ENCODE measurements at regions not wholly inside any gene's neighbourhood (a gene's known extent, or its start where the extent isn't known, plus 50 kb on each side); places are given as distances from the start of the nearest gene placed in this dataset.

DNA sequence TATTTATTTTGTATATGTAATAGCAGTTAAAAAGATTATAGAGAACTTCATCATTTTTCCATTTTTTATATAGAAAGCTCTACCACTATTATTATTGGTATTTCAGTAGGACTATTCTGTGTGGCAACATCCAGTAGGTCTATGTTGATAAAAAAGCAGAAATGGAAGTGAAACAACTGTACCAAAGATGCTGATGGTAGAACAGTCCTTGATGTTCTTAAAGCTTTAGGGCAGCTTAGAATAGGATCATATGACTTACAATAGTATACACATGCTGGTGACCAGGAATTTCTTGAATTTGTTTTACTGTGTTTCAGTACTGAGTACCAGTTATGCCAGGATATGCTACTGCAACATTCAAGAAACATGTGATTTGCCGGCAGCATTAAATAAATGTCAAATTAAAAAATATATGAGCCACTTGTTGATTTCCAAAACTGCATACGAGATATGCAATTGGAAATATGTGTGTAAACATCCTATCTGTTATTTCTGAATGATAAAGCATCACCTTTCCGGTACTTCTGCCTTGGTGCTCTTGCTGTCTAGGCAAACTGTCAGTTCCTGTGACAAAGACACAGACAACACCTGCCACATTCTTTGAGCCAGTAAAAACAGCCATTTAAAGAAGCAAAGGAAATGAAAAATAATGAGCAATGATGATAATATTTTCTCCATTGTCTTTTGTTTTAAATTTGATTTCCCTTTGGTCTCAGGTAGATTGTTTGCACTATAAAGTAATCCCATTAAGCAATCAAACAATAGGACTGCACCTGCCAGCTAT is 649.2 kb downstream of the ZPLD1 start:
- H3K27ac Mint-ChIP-seq, result no peak overlapping the region
- no peak overlapping the region for H3K4me3 Mint-ChIP-seq
- H3K4me1 Mint-ChIP-seq, result no peaks in the 10 kb centered on the region
- no peaks in the 10 kb centered on the region for H3K36me3 Mint-ChIP-seq (ENCODE audit: low read depth)
- no peaks in the 10 kb centered on the region for H3K9me3 Mint-ChIP-seq
- H3K27me3 Mint-ChIP-seq (ENCODE audit: low read depth, poor library complexity), result no peaks in the 10 kb centered on the region
- TF ChIP-seq, protein P1, sequence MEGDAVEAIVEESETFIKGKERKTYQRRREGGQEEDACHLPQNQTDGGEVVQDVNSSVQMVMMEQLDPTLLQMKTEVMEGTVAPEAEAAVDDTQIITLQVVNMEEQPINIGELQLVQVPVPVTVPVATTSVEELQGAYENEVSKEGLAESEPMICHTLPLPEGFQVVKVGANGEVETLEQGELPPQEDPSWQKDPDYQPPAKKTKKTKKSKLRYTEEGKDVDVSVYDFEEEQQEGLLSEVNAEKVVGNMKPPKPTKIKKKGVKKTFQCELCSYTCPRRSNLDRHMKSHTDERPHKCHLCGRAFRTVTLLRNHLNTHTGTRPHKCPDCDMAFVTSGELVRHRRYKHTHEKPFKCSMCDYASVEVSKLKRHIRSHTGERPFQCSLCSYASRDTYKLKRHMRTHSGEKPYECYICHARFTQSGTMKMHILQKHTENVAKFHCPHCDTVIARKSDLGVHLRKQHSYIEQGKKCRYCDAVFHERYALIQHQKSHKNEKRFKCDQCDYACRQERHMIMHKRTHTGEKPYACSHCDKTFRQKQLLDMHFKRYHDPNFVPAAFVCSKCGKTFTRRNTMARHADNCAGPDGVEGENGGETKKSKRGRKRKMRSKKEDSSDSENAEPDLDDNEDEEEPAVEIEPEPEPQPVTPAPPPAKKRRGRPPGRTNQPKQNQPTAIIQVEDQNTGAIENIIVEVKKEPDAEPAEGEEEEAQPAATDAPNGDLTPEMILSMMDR (IDR thresholded peaks at IDR 0.05), result no peak
- DNase-seq, result no peak

DNA sequence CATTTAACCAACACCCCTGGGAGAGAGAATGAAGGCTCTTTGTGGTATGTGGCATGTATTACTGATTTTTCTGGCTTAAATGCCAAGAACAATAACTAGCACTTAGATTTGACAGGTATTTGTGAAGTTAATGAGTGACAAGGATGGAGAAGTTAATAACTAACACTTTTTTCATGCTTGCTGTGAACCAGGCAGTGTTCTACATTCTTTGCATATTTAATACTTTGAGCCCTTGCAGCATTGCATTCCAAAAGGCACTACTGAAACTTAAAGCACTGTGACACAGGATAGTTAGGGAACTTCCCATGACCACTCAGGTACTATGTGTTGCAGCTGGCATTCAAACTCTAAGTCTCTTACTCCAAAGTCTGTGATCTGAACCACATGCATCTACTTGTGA is 650.6 kb downstream of the ZPLD1 start:
- H3K9me3 Mint-ChIP-seq, result no peaks in the 10 kb centered on the region
- TF ChIP-seq, protein P1 (IDR thresholded peaks at IDR 0.05), result no peak

DNA sequence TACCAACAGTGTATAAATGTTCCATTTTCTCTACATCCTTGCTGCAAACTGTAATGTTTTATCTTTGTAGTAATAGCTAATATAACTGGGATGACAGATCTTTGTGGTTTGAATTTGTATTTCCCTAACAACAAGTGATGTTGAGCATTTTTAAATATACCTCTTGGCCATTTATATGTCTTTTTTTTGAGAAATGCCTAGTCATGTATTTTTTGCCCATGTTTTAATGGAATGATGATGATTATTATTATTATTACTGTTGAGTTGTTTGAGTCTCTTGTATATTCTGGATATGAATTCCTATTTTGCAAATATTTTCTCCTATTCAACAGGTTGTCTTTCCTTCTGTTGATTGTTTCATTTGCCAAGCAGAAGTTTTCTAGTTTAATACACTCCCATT is 654.9 kb downstream of the ZPLD1 start:
- TF ChIP-seq, protein P1 (IDR thresholded peaks at IDR 0.05), result no peak
- Mint-ChIP-seq H3K4me3 (no peak overlapping the region), H3K9me3 (peaks cover 10% of the 10 kb centered on the region), H3K36me3 (ENCODE audit: low read depth) (no peaks in the 10 kb centered on the region), H3K27me3 (ENCODE audit: low read depth, poor library complexity) (no peaks in the 10 kb centered on the region), H3K4me1 (no peaks in the 10 kb centered on the region), H3K27ac (no peak overlapping the region)
- DNase-seq, result no peak

More for the DNA sequence above, 650.6 kb downstream of the ZPLD1 start:
- no peaks in the 10 kb centered on the region for H3K36me3 Mint-ChIP-seq (ENCODE audit: low read depth)
- H3K4me1 Mint-ChIP-seq, result no peaks in the 10 kb centered on the region
- no peak overlapping the region for H3K27ac Mint-ChIP-seq
- no peaks in the 10 kb centered on the region for H3K27me3 Mint-ChIP-seq (ENCODE audit: low read depth, poor library complexity)
- H3K4me3 Mint-ChIP-seq, result no peak overlapping the region
- DNase-seq, result no peak

DNA sequence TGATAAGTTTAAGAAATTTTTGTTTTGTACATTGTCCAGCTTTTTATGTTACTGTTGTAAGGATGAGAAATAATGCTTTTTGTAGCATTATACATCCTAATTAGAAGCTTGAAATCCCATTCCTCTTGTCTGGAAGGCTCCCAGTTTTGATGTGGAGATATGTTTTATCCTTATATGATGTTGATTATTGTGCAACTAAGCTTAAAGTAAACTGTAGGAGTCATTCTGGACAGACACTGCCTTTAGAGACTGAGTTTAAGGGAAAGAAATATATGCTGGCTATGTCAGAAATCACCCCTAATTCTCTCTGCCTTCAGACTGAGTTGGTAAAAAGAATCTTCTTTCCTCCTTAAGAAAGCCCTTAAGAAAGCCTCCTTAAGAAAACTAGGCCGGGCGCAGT is 670.4 kb downstream of the ZPLD1 start:
- no peak overlapping the region for H3K4me3 Mint-ChIP-seq
- no peaks in the 10 kb centered on the region for H3K27me3 Mint-ChIP-seq (ENCODE audit: low read depth, poor library complexity)
- H3K9me3 Mint-ChIP-seq, result no peaks in the 10 kb centered on the region
- no peaks in the 10 kb centered on the region for H3K36me3 Mint-ChIP-seq (ENCODE audit: low read depth)
- H3K4me1 Mint-ChIP-seq, result no peaks in the 10 kb centered on the region
- H3K27ac Mint-ChIP-seq, result no peak overlapping the region
- TF ChIP-seq, protein P1 (IDR thresholded peaks at IDR 0.05), result no peak
- DNase-seq, result no peak

DNA sequence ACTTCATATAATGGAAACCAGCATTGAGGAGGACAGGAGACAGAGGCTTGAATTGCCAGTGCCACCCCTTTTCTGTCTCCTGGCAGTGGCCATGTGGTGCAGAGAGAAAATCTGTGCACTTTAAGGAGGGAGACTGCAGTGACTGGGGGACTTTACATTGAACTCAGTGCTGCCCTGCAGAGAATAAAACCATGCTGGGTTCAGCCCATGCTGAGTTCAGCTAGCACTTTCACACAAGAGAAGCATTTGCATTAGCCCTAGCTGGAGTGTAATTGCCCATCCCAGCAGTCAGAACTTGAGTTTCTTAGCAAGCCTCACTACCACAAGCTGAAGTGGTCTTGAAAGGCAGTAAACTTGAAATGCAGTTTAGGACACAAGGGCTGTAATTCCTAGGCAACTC is 677.5 kb downstream of the ZPLD1 start:
- Mint-ChIP-seq H3K27ac (no peak overlapping the region), H3K9me3 (peaks cover 1% of the 10 kb centered on the region), H3K4me3 (no peak overlapping the region), H3K36me3 (ENCODE audit: low read depth) (no peaks in the 10 kb centered on the region), H3K27me3 (ENCODE audit: low read depth, poor library complexity) (peaks cover 6% of the 10 kb centered on the region), H3K4me1 (no peaks in the 10 kb centered on the region)
- no peak for DNase-seq
- TF ChIP-seq, protein P1 (IDR thresholded peaks at IDR 0.05), result no peak

DNA sequence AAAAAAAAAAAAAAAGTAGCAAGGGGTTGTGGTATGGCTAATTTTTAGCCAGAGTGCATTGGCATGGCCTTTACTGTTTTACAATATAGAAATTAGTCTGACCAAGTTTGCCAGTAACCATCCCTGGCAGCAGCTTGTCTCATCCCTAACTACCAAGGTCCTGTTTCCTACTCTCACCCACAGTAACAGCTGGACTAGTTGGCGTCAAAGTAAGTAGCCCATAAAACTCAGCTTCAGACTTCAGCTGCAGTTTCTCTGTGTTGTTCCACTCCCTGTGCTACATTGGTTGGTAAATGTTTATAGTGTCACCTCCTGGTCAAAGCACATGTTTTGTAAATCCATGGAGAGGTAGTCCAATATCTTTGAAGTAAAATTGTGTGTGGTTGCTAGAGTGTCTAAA is 691.3 kb downstream of the ZPLD1 start:
- DNase-seq, result no peak
- no peaks in the 10 kb centered on the region for H3K4me1 Mint-ChIP-seq

More for the DNA sequence above, 691.3 kb downstream of the ZPLD1 start:
- Mint-ChIP-seq H3K27me3 (ENCODE audit: low read depth, poor library complexity) (no peaks in the 10 kb centered on the region), H3K27ac (no peak overlapping the region), H3K4me3 (no peak overlapping the region), H3K36me3 (ENCODE audit: low read depth) (no peaks in the 10 kb centered on the region), H3K9me3 (no peaks in the 10 kb centered on the region)
- TF ChIP-seq, protein P1 (IDR thresholded peaks at IDR 0.05), result no peak
